ENCODE measurements at regions not wholly inside any gene's neighbourhood (a gene's known extent, or its start where the extent isn't known, plus 50 kb on each side); places are given as distances from the start of the nearest gene placed in this dataset.

DNA sequence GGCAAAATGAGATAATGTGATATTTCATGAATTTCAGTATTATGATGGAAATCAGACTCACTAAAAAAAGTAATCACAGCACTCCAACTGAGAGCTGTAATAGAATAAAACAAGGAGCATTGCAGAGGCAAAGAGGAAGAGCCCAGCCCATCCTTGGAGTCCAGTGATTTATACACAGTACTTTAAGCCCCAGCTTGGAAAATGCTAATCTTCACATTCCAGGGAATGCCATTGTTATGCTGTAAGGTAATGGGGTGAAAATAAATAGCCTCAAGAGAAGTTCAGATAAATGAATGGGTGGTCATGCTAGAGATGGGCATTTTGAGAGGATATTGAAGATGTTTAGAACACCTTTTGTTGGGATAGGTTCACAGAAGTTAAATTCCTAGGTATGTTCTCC, 190.3 kb upstream of the TAPT1 start:
- no peak overlapping the region for H3K18ac ChIP-seq (ENCODE audit: extremely low read depth, low read length)
- no peak overlapping the region for H3K9ac ChIP-seq (replicated peaks in 1 of 4; ENCODE audit: extremely low read depth in 1 of 4, low read depth in 3 of 4, low read length in 3 of 4)
- H3K4me1 ChIP-seq (replicated peaks in 1 of 4; ENCODE audit: control insufficient read depth in 3 of 4, insufficient read depth in 4 of 4, low read length in 3 of 4), result no peaks in the 10 kb centered on the region
- H2BK5ac ChIP-seq (ENCODE audit: low read depth, low read length), result no peak overlapping the region
- no peak overlapping the region for H2AFZ ChIP-seq (ENCODE audit: low read length)
- H4K5ac ChIP-seq (ENCODE audit: insufficient read length, low read depth, low read length), result no peak overlapping the region
- H3K14ac ChIP-seq (ENCODE audit: insufficient read length), result no peak overlapping the region
- H3K4me3 ChIP-seq (ENCODE audit: extremely low read depth in 1 of 4, insufficient read depth in 2 of 4, low read depth in 3 of 4, low read length in 4 of 4), result no peak overlapping the region
- no peak overlapping the region for H2BK15ac ChIP-seq (ENCODE audit: low read length)
- H3K23me2 ChIP-seq (ENCODE audit: low read depth, low read length), result no peaks in the 10 kb centered on the region
- no peak overlapping the region for H2BK20ac ChIP-seq (ENCODE audit: low read length)
- no peaks in the 10 kb centered on the region for H3K79me2 ChIP-seq (ENCODE audit: control insufficient read depth in 1 of 2, insufficient read depth in 2 of 2, low read length in 2 of 2)
- ChIA-PET POLR2A (ENCODE audit: partially characterized antibody) (no interaction called here), CTCF (ENCODE audit: partially characterized antibody) (interaction anchor here (0.6 to 1.4 kb wide), 5 partner anchors 13 to 908 kb away, joined by 3 to 4 read pairs (median 3); no protein-coding TSS in a partner anchor)
- H2BK12ac ChIP-seq (ENCODE audit: low read depth, low read length), result no peak overlapping the region
- no peaks in the 10 kb centered on the region for H3K79me1 ChIP-seq (ENCODE audit: low read depth, low read length)
- H2AK5ac ChIP-seq (ENCODE audit: low read depth, low read length), result no peak overlapping the region
- FAIRE-seq, result no peak
- no peaks in the 10 kb centered on the region for H4K20me1 ChIP-seq (replicated peaks in 1 of 2; ENCODE audit: control insufficient read depth in 1 of 2, insufficient read depth in 2 of 2, low read length in 2 of 2)
- no peak overlapping the region for H3K27ac ChIP-seq (ENCODE audit: low read depth, low read length)
- H2BK120ac ChIP-seq (replicated peaks; ENCODE audit: low read depth, low read length), result no peak overlapping the region
- no peaks in the 10 kb centered on the region for H3K36me3 ChIP-seq (ENCODE audit: control insufficient read depth in 2 of 4, insufficient read depth in 4 of 4, low read length in 3 of 4)
- no peak overlapping the region for H4K91ac ChIP-seq (replicated peaks; ENCODE audit: insufficient read length, low read length)
- no peak overlapping the region for H4K8ac ChIP-seq (ENCODE audit: extremely low read depth, insufficient read depth, low read length)
- DNase-seq (ENCODE audit: low read depth in 1 of 2, low spot score in 2 of 2), result no peak
- H3K23ac ChIP-seq (ENCODE audit: insufficient read length), result no peak overlapping the region
- H3K9me3 ChIP-seq (ENCODE audit: insufficient read depth in 2 of 2, low read depth in 1 of 2, low read length in 1 of 2), result peaks cover 4 to 7% of the 10 kb centered on the region in 2 experiments; a peak in 1 of 4 replicates
- no peak overlapping the region for H3K56ac ChIP-seq (replicated peaks; ENCODE audit: insufficient read length, low read depth, low read length)
- no peak overlapping the region for H3K4me2 ChIP-seq (ENCODE audit: insufficient read depth in 1 of 2, low read depth in 2 of 2, low read length in 2 of 2)
- peaks cover 0 to 1% (median 0%) of the 10 kb centered on the region in 4 experiments; a peak in 1 of 7 replicates for H3K27me3 ChIP-seq (replicated peaks in 1 of 4; ENCODE audit: control insufficient read depth in 3 of 4, extremely low read depth in 1 of 4, insufficient read depth in 3 of 4, low read length in 3 of 4)
- TF ChIP-seq USF2 (IDR thresholded peaks at IDR 0.05; ENCODE audit: low read length), result no peak
- TF ChIP-seq, protein P1, sequence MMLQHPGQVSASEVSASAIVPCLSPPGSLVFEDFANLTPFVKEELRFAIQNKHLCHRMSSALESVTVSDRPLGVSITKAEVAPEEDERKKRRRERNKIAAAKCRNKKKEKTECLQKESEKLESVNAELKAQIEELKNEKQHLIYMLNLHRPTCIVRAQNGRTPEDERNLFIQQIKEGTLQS (IDR thresholded peaks at IDR 0.05; ENCODE audit: insufficient read depth, low read depth, low read length), result no peak
- no peak for TF ChIP-seq GABPA (IDR thresholded peaks at IDR 0.05; ENCODE audit: borderline replicate concordance, insufficient read depth, low read length)
- TF ChIP-seq EGR1 (IDR thresholded peaks at IDR 0.05; ENCODE audit: borderline replicate concordance, low read depth, low read length), result no peak
- TF ChIP-seq BRCA1 (IDR thresholded peaks at IDR 0.05; ENCODE audit: low read depth, low read length), result no peak
- no peak for TF ChIP-seq MAX (IDR thresholded peaks at IDR 0.05)
- no peak for TF ChIP-seq SIN3A (conservative IDR thresholded peaks at IDR 0.05 in 1 of 2, IDR thresholded peaks at IDR 0.05 in 1 of 2; ENCODE audit: low read depth in 1 of 2, low read length in 2 of 2)
- TF ChIP-seq, protein P2, sequence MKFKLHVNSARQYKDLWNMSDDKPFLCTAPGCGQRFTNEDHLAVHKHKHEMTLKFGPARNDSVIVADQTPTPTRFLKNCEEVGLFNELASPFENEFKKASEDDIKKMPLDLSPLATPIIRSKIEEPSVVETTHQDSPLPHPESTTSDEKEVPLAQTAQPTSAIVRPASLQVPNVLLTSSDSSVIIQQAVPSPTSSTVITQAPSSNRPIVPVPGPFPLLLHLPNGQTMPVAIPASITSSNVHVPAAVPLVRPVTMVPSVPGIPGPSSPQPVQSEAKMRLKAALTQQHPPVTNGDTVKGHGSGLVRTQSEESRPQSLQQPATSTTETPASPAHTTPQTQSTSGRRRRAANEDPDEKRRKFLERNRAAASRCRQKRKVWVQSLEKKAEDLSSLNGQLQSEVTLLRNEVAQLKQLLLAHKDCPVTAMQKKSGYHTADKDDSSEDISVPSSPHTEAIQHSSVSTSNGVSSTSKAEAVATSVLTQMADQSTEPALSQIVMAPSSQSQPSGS (IDR thresholded peaks at IDR 0.05; ENCODE audit: low read length), result no peak
- TF ChIP-seq POLR2AphosphoS5 (IDR thresholded peaks at IDR 0.05; ENCODE audit: low read depth, low read length), result no peak
- TF ChIP-seq JUND (IDR thresholded peaks at IDR 0.05; ENCODE audit: low read length), result no peak
- TF ChIP-seq KDM4A (IDR thresholded peaks at IDR 0.05; ENCODE audit: low read depth, low read length, severe bottlenecking), result no peak
- no peak overlapping the region for H3K4ac ChIP-seq (replicated peaks; ENCODE audit: insufficient read length, low read depth, low read length)
